HG02678 (cell line): ENCODE measurements at regions not wholly inside any gene's neighbourhood (a gene's known extent, or its start where the extent isn't known, plus 50 kb on each side); places are given as distances from the start of the nearest gene placed in this dataset.

Experiments
- ATAC-seq: cut with Tn5 transposase; IDR thresholded peaks from one replicate; pipeline ENCODE4 v1.9.1; 2021; ENCODE audit warnings: mild to moderate bottlenecking, moderate library complexity; ENCODE audit not compliant: unreplicated experiment

DNA sequence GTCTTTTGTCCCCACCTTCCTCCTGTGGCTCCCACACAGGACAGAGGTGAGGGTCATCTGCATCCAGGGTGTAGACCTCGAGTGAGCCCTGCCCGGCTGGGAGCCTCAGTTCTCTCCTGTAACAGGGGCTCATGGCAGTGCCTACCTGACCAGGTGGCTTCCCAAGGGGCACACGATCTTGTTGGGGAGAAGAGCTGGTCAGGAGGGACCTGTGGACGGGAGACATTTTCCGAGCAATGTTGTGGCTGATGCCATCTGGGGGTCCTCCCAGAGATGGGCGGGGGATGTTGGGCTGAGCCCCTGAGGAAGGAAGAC, 51.9 kb downstream of the CEBPB start:
- no peak for ATAC-seq

DNA sequence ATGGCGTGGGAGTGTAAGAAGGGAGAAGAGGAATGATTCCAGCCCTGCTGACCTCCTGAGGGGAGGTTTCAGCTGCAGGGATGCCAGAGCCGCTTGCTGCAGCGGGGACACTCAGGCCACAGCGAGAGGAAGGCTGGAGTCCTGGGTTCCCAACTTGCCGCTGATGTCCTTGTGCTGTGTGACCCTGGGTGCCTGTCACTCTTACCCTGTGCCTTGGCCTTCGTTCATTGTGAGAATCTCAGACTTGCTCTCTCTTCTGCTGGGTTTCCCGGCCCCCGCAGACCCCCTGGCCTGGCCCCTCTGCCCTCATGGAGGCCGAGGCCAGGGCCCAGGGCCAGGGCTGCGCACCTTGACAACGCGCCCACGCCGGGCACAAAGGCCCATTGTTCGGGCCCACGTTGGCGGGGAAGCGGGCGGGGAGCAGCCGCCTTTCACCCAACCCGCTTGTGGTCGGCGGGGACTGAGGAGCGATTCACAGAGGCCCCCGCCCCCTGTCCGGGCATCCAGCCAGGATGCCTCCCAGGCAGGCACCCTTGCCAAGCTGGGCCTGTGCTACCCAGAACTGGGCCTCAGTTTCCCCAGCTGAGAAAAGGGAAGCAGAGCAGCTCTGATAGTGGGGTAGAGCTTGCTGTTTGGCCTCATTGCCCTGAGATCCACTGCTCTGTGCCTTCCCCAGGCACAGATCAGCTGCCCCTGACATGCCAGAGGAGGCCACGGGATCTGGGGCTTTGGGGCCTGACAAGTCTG, 52.4 kb downstream of the CEBPB start:
- no peak for ATAC-seq

DNA sequence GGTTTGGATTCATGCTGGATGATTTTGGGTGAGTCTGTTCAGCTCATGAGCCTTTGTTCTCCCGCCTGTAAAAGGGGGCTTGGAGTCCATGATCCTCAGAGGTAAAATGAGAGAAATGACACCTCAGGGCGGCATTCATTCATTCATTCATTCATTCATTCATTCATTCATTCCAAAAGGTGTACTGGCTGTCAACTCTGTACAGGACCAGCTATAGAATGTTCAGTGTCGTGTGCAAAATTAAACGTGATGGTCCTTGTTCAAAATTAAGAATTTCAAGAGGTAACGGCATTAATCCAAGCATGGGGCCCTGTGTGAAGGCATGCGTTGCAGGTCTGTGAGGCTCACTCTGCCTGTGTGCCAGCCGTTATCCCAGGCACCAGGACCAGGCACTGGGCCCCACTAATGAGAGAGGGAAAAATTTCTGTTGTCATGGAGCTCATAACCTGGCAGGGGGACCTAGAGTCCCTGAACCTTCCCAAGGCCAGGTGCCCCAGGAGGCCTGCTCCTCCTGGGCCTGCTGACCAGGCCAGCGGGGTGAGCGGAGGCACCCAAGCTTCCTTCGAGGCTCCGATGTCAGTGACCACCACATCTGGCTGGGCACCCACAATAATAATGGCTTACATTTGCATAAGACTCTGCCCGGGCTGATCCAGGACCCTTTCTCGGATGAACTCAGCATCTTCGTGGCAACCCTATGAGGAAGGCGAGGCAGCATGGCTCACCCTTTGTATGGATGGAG, 53.2 kb downstream of the CEBPB start:
- ATAC-seq: no peak

DNA sequence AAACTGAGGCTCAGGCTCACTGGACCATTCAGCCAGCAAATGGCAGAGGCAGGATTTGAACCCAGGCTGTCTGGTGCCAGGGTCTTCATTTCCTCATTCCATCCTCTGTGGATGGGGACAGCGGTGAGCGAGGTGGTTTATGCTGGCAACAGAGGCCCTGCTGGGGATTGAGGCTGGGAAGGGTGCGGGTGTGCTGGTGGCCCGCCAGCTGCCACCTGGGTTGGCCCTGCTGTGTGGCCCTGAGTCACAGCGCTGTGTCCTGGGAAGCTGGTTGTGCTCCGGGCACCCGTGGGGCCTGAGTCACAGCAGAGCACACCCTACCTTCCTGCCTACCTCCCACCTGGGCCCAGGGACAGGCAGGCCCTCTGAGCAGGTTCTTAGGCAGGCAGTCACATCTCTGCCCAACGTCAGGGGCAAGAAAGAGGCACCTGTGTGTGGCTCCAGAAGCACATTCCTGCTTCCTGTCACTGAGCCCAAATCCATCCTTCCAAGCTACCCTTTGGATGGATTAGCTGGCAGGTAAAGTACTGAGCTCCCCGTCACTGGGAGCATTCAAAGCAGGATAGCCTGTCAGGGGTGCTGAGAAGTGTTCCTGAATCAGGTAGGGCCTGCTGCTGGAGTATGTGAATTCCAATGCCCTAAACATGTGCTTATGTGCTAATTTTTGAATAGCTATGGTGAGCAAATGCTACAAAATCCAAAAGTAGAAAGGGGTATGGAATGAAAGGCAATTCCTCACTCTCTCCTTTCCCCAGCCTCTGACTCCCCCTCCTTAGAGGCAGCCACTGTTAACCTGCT, 53.9 kb downstream of the CEBPB start:
- no peak for ATAC-seq

DNA sequence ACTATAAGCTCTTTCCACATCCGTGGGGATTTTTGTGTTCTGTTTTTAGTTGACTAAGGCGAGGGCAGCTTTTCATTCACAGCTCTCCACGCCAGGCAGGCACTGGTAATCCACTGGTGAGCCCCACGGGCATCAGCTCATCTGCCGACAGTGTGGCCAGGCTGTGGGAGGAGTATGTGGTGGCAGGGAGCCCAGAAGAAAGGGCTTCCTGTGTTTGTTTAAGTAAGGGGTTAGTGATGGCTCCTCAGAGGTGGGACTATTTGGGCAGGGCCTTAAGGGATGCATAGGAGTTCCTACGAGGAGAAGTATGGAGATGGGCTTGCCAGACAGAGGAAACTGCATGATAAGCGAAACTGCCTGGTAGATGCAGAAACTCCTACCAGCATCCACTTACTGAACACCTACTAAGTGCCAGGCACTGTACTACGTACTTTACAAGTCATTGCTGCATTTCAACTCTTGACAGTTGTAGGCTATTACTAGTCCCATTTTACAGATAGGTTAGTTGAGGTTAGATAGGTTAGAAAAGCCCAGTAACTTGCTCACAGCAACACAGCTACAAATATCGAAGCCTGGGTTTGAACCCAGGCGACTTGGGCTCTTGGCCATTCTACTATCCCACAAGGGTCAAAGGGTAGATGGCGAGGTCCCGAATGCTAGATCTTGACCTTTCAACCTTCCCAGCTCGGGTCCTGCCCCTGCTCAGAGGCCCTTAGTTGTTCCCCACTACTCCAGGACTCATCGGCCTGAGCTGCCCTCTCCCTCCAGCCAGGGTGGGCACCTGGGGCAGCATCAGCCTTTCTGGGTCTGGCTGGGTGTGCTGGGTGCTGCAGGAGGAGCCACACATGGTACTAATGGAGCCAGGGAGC, 55.1 kb downstream of the CEBPB start:
- ATAC-seq: no peak

DNA sequence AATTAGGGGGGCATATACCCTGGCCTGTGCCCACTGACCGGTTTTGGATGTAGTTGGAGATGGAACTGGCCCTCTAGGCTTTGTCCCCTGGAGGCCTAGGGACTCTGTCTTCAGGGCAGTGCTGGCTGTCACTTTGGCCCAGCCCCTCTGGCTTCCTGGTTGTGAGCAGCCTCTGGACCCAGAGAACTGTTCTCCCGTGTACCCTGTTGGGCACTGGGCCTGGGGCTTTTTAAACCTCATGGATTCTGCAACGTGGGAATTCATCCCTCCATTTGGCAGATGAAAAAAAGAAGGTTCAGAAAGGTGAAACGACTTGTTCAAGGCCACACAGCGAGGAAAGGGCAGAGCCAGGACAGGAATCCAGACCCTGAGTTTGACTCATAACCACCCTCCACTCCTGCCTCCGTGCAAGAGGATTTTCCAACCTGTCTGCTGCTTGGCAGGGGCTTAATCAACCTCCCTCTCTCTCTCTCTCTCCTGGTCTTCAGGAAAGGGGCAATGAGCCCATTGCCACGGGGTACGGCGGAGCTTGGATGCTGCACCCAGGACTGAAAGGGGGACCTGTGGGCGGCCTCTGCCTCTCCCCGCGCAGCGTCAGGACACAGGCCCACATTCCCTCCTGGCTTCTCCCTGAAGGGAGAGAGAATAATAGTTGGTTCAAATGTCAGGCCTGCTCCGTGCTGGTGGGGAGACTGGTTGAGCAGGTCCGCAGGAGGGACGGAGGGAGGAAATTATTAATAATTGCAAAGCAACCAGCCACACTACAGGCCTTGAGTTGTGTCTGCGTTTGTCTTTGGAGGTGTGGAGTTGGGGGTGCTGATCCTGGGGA, 56.0 kb downstream of the CEBPB start:
- no peak for ATAC-seq

DNA sequence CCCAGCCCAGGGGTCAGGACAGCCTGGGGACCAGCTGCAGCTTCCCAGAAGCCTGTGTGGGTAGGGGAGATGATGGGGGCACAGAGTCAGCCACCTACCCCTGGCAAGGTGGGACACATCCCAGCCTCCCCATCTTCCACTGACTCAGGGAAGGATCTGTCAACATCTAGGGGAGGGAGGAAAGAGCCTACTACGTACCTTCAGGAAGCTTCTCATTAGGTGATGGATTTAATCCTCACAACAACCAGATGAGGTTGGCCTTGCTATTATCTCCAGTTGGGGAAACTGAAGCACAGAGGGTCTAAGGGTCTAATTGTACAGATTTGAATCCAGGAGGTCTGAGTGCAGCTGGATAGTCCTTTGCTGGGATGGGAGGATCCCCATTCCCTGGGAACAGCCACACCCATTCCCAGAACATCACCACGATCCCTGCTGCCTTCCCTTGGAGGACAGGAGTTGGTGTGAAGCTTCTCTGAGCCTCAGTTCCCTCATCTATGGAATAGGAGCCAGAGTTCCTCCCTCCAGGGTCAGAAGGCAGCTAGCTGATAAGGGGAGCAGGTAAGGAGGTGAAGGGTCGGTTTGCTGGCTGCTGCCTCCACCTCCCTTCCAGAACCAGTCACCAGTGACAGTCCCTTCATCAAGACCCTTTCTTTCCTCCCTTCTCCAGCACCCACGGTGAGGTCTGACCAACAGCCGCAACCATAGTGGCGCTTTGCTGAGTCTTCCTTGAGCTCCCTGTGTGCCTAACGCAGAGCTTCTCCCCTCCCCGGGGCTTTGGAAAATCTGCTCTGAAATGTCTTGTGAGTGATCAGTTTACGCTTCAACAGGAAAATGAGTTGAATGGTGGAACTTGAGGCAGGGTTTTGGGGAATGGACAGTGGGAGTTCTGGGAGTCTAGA, 56.8 kb downstream of the CEBPB start:
- ATAC-seq: no peak

DNA sequence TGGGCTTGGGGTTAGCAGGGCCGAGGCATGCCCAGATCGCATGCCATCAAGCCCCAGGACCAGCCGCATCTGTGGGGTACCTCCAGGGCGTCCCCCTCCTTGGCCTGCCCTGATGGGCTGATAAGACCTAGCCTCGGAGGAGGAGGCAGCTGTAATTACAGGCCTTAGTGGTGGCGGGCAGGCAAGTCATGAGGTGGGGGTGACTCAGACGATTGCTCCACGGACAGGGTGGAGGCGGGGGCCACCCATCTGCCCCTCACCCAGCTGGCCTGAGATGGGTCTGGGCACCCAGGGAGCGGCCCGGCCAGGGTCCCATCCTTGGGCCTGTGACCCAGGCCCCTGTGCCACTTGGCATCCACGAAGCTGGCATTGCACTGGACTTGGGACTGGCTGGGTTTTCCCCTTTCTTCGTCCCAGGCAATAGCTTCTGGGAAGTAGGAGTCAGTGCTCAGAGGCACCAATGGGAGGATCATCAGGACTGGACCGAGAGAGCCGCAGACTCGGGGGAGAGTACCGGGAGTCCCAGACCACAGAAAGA, 57.5 kb downstream of the CEBPB start:
- no peak for ATAC-seq

DNA sequence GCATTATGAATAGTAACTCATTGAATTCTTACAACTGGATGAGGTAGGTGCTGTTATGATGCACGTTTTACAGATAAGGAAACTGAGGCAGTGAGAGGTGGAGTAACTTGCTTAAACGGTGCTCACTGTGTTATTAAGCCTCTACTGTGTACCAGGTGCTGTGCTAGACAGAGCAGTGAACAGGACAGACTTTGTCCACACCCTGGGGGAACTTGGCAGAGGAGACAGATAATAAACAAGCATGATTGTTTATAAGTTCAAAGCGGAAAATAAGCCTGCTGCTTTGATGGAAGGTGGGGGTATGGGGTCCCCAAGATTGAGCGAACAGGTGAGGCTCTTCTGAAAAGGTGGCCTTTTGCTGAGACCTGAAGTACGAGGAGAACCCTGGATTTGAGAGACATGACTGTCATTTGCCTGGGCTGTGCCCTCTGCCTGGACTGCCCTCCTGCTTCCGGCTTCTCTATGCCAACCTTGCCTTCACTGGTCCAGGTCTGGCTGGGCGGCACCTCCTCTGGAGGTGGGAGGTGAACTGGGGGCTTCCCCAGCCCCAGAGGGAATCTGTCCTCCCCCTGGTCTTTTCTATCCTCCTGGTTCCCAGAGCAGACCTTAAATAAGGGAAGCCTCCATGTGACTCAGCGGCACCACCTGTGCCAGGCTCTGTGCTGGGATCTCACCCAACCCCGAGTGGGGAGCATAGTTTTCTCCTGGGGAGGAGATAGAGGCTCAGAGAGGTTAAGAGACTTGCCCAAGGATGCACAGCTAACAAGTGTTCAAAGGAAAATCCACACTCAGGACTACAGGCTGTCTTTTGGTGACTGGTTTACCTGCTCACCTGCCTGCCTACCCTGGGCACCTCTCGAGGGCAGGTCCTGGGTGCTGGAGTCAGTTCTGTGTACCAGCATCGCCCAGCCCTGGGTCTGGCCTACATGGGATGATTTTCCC, 59.1 kb downstream of the CEBPB start:
- no peak for ATAC-seq

DNA sequence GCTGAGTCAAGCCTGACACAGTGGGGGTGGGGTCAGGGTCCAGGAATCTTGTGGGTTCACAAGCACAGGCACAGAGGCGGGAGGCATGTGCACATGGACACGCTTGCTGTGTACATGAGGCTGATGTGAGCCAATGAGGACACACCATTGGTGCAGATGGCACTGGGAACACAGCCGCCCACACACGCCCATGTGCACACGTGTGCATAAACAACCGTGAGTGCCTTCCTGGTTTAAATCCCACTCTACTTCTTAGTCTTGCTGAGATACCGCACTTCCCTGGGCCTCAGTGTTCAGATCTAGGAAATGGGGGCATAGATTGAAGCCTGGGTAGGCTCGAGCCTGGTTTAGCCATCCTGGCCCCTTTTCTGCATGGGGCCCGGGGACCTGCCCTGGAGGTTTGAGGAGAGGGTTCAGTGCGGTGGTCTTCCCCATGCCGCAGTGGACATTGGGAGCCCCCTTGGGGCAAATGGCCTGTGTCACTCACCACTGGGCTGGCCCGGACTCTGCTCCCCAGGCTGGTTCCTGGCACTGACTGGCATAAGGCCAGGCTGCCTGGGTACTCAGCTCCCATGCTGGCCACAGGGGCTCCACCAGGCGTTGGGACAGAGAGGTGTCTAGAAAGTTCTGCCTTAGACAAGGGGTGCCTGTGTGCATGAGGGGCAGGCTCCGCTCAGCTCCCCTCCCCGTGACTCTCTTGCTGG, 60.2 kb downstream of the CEBPB start:
- no peak for ATAC-seq

DNA sequence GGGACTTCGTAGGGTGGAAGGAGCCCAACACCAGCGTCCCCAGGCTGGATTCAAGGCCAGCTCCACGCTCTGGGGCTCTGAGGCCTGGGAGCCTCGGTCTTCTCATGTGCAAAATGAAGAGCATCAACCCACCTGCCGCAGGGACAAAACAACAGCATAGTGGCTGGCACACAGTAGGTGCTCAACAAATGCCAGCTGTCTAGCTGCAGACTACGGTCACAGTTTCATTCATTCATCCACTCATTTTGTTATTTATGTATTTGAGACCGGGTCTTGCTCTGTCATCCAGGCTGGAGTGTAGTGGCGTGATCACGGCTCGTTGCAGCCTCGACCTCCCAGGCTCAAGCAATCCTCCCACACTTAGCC, 60.7 kb downstream of the CEBPB start:
- no peak for ATAC-seq

DNA sequence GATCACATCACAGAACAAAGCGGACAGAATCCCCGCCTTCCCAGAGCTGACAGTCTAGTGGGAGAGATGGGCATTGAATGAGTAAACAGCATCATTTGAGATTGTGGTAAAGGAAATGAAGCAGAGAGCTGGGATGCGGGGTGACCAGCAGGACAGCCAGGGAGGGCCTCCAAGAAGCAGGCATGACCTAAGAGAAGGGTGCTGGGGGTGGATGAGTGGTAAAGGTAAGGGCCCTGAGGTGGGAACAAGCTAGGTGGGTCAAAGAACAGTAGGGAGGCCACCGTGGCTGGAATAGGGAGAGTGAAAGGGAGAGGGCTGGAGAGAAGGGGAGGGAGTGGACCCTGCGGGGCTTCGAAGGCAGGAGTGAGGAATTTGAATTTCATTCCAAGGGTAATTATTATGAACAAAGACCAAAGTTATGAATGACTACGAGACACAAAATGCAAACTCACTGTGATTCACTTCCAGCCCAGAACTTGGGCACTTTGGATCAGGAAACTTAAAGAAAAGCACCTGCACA, 61.4 kb downstream of the CEBPB start:
- ATAC-seq: no peak

DNA sequence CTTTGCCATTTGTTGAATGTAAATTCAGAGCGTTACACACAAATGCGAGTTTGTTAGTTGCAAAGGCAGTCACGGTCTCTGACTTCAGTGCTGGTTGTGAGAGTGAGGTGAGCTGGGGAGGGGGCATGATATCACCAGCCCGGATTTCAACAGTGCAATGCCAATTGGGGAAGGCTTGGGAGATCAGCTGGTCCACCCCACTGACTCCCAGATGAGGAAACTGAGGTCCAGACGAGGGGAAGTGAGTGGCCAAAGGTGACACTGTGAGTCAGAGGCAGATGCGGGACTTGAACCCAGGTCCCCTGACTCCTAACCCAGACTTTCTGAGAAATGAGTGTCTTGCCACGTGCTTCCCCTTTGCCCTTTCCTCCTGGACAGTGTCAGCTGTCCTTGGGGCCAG, 62.1 kb downstream of the CEBPB start:
- no peak for ATAC-seq

DNA sequence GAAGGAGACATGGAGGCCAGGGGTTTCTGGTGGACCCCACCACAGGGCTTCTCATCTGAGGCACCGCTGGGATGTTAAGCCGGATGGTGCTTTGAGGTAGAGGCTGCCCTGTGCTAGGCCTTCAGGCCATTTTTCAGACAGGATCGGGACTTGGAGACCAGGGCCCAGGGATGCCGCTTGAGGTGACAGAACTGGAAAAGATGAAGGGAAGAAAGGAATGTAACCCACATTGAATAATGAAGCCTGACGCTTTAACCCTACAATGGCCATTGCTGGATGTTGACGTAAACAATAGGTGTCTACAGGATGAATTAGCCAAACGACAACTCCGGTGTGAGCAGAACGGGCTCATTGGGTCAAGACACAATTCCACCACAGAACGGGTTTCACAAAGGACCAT, 62.5 kb downstream of the CEBPB start:
- no peak for ATAC-seq

DNA sequence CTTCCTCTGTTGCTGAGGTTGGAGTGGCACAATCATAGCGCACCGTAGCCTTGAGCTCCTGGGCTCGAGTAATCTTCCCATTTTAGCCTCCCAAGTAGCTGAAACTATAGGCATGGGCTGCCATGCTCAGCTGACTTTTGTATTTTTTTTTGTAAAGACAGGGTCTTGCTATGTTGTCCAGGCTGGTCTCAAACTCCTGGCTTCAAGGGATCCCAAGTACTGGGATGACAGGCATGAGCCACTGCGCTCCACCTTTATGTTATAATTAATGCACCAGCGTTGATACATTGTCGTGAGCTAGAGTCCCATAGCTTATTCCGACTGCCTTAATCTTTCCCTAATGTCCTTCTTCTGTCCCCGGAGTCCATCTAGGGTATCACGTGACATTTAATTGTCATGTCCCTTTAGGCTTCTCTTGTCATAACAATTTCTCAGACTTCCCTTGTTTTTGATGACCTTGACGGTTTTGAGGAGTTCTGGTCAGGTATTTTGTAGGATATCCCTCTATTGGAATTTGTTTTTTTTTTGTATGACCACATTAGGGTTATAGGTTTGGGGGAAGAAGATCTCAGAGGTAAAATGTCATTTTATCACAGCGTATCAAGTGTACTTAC, 63.9 kb downstream of the CEBPB start:
- ATAC-seq: no peak

DNA sequence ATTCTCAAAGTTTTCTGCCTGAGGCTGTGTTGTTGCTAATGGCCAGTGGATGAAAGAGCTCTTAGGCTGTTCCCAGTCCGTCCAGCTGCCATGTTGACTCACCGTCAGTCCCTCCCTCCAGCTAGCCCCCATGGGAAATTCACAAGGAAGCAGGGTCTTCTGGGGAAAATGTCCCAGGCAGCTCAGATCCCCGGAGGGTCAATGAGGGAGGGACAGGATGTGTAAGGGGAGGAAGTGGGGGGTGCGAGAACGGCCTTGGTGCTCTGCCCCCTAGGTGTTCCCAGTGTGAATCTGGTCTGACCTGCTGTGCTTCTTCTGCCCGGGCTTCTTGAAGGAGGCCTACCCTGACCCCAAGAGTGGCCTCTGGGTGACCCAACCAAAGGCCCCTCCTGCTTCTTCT, 65.9 kb downstream of the CEBPB start:
- no peak for ATAC-seq

DNA sequence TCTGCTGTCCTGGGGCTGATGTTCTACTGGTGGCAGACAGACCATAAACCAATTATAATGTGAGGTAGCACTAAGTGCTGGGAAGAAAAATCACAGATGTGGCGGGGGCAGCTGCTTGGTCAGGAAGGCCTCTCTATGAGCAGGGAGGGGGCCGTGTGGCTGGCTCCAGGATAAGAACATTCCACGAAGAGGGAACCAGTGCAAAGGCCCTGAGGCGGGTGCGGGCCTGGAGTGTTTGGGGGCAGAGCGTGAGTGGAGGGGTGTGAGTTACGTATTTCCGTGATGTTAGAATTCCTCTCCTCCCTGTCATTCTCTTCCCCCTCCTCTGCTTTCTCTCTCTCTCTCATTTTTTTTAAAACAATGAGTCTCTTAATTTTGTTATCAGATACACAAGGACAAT, 67.2 kb downstream of the CEBPB start:
- ATAC-seq: no peak
